ENCODE measurements at regions not wholly inside any gene's neighbourhood (a gene's known extent, or its start where the extent isn't known, plus 50 kb on each side); places are given as distances from the start of the nearest gene placed in this dataset.
"Not testable (repeated sequence)": the region's sequence is repeated elsewhere in the genome, so short reads cannot be mapped to it uniquely, and the experiment has no call there.

DNA sequence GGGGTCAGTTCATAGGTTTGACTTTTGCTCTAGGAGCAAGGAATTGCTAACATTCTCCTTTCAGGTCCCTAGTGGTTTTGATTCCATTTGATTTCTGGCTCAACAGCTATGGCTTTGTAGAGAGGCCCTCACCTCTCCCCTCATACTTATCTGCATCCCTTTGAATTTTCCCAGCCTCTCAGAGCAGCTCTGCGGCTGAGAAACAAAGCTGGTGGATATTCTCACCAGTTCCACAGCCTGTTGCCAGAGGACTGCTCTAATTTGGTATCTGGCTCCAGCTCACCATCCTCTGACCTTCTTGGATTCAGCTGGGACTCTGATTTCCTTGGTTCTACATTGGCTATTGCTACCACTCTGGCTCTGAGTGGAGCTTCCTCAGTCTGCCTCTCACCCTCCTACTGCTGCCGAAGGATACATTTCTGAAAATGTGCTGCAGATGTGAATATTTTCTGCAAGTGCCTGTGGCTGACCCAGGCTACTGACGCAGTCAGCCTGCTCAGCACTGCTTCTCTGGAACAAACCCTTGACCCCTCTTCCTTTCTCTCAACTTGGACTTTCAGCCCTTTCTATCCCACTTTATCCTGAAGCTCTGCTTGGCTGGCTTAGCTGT lies 110.9 kb upstream of the ENPEP start:
- no peak for DNase-seq (ENCODE audit: low read depth in 1 of 2, low spot score in 1 of 2)

DNA sequence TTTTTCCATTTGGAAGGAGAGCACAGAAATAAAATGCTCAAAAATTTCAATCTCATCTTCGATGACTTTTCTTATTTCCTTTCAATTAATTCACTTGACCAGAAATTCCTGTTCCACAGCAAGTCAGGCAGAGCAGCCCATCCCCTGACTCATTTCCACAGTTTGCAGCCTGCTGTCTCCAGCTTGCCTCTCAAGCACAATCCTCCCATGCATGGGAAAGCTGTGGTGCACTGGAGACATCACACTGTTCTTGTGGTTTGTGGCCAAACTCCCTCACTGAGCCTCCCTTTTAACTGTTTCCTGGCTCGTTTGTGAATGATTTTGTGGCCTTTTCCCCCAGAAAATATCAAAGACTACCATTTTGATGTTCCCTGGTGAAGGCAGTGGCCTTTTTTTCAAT lies 114.0 kb upstream of the ENPEP start:
- no peak for DNase-seq (ENCODE audit: low read depth in 1 of 2, low spot score in 1 of 2)

DNA sequence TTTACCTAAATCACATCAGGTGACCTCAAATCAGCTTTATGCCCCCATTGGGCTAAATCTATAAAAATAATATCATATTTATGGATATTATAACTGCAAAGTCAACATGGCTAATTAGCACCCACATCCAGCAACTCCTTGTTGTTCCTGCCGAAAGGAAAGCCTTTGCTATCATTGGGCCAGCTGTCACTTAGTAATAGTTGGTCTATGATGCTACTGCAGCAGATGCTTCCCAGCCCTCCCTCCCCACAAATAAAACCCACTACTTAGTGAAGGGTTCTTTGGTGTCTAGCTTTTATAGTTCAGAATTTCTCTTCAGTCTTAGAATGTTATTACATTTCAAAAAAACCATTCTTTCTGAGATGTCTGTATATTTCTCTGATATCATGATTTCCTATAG lies 116.9 kb upstream of the ENPEP start:
- DNase-seq (ENCODE audit: low read depth in 1 of 2, low spot score in 1 of 2) = no peak

DNA sequence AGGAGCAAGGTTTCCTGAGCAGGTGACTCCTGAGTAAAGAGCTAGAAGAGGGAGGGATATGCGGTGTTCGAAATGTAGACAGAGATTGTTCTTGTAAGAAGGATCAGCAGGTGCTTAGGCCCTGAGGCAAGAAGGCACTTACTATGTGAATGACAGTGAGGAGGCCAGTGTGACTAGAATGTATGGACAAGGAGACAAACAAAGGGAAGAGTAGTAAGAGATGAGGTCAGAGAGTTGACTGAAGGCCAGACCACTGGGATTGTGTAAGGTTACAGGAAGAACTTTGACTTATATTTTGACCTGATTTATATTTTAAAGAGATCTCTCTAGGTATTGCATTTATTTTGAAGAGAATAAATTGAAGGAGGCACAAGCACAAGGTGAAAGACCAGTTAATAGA lies 118.4 kb upstream of the ENPEP start:
- DNase-seq (ENCODE audit: low read depth in 1 of 2, low spot score in 1 of 2) = no peak

DNA sequence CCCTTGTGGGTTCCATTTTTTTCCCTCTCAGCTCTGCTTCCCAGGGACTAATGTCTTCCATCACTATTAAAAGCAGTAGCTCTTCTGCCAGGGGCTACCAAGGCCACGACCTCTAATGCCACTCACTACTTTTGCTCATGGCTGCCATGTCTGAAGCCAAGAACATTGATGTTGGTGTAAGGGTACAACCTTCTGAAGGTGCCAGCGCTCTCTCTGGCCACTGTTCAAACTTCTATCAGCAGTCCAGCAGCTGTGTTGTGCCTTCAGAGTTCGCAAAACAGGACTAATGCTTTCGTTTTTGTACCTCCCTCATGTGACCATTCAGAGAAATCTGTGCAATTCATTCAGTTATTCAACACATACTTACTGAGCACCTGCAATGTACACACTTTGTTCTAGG lies 121.5 kb upstream of the ENPEP start:
- no peak for DNase-seq (ENCODE audit: low read depth in 1 of 2, low spot score in 1 of 2)

DNA sequence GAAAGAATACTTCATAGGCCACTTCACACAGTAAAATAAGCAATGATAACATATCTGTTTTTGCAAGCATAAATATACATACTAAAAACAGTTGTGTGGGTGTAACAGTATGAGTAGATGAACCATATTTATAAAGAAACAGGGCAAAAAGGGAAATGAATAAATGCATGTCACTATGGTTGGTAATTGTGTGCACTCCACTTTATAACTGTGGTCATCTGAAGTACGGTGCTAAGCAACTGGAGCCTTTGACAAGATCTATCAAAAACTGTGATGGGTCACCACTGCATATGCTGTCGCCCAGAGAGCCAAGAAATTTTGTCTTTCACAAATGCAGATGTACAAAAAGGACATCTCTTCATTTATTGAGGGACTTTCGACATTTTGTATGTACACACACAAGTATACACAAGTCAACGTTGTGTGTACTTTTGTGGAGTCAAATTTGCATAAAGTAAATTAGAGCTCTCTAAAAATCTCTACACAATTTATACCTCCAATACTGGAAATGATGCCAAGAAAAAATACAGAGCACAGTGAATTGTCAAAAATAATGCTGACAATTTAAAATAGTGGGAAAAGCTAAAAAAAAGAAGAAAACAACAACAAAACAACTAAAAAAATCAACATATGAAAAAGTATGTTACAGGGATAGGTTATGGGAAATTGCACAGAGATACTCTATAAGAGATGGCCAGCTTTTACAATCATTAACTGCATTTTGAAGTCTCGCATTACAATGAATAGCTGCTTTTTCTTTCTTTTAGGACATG lies 123.1 kb upstream of the ENPEP start:
- no peak for DNase-seq (ENCODE audit: low read depth in 1 of 2, low spot score in 1 of 2)

DNA sequence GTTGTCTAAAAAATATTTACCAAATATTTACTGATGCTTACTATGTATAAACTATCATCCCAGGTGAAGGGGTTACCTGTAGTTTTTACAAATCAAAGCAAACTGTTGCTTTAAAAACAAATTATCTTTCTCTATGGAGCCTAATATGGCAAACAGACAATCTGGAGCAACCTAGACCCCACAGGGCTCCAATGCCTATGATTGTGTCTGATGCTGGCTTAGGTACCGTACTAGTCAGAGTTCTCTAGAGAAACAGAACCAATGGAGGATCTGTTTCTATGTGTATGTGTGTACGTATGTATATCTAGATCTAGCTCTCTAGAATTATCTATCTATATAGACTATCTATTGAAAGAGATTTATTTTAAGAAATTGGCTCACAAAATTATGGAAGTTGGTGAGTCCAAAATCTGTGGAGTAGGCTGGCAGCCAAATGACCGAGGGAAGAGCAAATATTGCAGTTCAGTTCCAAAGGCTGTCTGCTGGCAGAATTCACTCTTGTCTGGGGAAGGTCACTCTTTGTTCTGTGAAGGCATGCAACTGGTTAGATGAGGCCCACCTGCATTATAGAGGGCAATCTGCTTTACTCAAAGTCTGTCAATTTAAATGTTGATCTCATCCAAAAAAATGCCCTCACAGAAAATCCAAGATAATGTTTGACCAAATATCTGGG lies 127.1 kb upstream of the ENPEP start:
- DNase-seq (ENCODE audit: low read depth in 1 of 2, low spot score in 1 of 2) = no peak

DNA sequence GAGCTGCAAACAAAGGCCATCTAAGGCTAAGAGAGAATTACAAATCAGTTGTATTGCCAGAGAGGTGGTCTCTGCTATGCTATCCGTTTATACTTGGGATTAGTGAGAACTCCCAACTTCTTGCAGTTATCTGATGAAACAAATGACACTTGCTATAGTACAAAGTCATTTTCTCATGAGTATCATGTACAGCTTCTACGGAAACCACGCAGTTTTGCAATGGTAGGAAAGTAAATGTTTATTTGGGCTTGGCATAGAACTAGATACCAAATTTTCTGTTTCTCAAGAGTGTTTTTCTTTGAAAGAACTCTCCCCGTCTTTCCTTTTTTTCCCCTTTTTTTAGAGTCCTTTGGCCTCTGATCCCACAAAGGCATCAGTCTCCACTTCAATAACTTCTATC lies 128.2 kb upstream of the ENPEP start:
- no peak for DNase-seq (ENCODE audit: low read depth in 1 of 2, low spot score in 1 of 2)

DNA sequence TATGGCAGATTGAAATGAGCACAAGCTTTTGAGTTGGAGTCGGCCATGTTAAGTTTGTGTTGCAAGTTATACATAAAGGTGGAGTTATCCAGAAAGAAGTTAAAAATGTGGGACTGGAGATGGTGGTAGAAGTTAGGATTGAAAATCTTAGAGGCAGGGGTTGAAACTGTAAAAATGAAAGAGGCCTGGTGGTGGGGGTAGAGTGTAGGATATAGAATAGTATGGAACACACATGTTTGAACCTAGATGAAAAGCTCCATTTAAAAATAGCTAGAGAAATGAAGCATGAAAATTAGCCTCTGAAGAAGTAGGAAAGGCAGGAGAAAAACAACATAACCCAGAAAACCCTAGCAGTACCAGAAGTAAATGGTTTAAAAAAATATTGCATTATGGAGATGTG lies 131.8 kb upstream of the ENPEP start:
- no peak for DNase-seq (ENCODE audit: low read depth in 1 of 2, low spot score in 1 of 2)

DNA sequence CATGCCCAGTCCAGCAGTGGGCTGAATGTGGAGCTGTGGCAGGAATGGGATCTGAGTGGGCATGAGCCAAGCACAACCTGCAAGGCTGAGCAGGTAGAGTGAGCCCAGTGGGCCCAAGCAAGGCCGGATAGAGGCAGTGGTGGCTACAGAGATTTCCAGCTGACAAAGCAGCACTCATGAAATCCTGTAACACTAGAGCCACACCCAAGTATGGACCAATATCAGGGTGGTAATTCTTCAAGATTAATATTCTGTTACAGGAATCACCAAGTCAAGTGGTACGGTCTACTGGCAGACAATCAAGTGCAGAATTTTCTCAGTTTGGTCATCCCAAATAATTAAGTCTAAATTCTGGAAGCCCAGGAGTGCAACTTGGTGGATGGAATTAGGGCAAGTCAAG lies 132.4 kb upstream of the ENPEP start:
- no peak for DNase-seq (ENCODE audit: low read depth in 1 of 2, low spot score in 1 of 2)

DNA sequence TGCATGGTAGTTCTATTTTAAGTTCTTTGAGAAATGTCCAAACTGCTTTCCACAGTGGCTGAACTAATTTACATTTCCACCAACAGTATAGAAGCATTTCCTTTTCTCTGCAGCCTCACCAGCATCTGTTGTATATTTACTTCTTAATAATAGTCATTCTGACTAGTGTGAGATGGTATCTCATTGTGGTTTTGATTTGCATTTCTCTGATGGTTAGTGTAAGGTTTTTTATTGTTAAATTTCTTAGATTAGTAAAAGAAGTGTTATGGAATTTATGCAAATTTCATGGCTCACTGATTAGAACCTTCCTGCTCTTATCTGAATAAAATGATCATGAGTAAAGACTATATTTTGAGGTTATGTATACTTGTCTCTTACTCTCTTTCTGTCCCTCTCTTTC lies 134.8 kb upstream of the ENPEP start:
- DNase-seq (ENCODE audit: low read depth in 1 of 2, low spot score in 1 of 2) = not testable (repeated sequence)

DNA sequence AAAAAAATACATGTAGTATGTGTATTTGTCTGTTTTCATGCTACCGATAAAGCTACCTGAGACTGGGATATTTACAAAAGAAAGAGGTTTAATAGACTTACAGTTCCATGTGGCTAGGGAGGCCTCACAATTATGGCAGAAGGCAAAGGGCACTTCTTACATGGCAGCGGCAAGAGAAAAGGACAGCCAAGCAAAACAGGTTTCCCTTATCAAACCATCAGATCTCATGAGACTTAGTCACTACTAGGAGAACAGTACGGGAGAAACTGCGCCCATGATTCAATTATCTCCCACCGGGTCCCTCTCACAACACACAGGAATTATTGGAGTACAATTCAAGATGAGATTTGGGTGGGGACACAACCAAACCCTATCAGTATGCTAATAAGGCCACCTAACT lies 137.0 kb upstream of the ELOVL6 start:
- no peak for DNase-seq (ENCODE audit: low read depth in 1 of 2, low spot score in 1 of 2)

DNA sequence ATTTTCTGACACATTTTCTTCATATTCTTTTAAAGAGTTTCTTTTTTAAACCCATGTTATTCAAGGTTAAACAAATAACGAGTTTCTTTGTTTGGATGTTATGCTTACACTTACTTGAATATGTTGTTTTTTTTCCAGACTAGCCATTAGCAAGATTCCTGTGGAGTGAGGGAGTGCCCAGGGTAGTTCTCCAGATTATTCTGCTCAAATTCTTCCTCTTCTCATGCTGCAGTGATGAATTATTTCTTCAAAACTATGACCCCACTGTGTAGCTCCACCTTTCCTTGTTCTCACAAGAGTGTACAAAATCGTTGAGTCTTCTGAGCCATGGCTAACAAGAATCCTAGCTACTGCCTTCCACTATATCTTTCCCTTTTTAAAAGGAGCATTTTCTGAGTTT lies 134.1 kb upstream of the ELOVL6 start:
- no peak for DNase-seq (ENCODE audit: low read depth in 1 of 2, low spot score in 1 of 2)

DNA sequence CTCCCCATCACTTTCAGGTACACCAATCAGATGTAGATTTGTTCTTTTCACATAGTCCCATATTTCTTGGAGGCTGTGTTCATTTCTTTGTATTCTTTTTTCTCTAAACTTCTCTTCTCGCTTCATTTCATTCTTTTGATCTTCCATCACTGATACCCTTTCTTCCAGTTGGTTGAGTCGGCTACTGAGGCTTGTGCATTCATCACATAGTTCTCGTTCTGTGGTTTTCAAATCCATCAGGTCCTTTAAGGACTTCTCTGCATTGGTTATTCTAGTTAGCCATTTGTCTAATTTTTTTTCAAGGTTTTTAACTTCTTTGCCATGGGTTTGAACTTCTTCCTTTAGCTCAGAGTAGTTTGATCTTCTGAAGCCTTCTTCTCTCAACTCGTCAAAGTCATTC lies 128.0 kb upstream of the ELOVL6 start:
- not testable (repeated sequence) for DNase-seq (ENCODE audit: low read depth in 1 of 2, low spot score in 1 of 2)

DNA sequence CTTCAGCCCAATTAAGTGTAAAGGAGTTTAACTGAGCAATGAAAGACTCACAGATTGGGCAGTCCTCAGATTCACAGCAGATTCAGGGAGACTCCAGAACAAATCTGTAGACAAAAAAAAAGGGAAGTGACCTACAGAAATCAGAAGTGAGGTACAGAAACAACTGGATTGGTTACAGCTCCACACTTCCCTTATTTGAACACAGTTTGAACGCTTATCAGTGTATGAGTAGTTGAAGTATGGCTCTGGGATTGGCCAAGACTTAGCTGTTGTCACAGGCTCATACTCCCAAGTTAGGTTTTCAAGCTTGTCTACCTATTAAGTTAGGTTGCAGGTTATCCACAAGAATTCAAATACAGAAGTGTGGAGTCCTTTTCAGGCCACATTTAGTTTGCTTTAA lies 112.4 kb upstream of the ELOVL6 start:
- DNase-seq (ENCODE audit: low read depth in 1 of 2, low spot score in 1 of 2) = no peak

DNA sequence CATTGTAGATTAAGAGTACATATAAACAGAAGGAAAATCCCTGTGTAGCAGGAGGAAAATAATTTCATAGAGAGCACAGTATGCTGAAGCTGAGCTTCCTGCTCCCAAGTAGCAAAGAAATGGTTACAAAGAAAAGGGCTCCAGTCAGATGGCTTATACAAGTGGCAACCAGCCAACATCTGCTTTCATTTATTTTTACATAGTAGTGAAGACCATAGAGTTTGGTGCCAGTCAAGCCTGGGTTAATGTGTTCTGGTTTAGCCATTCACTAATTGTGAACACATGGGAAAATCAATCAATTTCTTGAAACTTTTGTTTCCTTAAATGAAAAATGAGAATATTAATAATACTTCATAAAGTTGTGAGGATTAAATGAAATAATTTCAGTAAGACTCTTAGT lies 111.3 kb upstream of the ELOVL6 start:
- no peak for DNase-seq (ENCODE audit: low read depth in 1 of 2, low spot score in 1 of 2)

DNA sequence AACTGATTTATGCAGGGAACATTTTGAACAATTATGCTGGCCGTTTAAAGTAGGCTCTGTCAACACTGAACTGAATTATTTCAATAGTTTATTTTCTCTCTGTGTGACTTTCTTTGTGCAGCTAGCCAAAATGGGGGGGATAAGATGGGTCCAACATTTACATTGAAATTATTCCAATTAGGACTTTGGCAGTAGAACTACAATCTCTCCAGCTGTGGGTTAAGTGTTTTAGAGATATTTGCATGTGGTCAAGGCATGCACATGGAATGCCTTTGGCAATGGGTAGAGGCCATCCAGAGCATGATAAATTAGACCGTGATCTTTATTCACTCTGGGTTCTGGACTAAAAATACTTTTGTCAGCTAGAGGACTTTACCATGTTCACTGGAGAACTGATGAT lies 107.9 kb upstream of the ELOVL6 start:
- no peak for DNase-seq (ENCODE audit: low read depth in 1 of 2, low spot score in 1 of 2)

DNA sequence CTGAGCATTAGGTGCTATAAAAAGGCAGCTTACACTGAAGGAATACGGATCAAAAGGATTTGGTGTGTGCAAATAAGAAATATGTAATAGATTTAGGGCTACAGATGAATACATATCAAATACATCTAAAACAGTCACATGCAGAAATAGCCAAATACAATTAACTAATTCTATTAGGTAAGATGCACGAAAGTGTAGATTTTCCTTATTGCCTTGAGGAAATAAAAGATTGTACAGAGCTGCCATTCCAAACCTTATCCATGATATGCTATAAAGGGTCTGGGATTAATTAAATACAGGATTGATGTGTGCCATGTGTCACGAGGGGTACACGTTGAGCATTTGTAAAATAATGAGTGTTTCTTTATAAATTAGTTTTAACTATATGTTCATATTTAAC lies 107.0 kb upstream of the ELOVL6 start:
- DNase-seq (ENCODE audit: low read depth in 1 of 2, low spot score in 1 of 2) = no peak

DNA sequence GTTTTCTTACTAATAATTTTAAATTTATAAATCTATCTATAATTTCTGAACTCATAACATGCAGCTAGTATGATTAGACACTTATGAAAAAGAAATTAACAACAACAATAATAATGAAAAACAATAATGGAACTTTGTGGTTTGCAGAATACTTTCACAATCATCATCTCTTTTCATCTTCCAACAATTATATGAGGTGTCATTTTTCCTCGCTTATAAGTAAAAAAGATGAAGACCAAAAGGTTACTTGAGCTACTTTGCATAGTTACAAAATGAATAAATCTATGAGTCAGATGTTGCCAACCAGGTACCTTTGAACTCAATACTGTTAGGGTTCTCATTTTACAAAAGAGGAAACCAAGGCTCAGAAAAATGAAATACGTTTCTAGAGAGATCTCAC lies 98.5 kb upstream of the ELOVL6 start:
- no peak for DNase-seq (ENCODE audit: low read depth in 1 of 2, low spot score in 1 of 2)

DNA sequence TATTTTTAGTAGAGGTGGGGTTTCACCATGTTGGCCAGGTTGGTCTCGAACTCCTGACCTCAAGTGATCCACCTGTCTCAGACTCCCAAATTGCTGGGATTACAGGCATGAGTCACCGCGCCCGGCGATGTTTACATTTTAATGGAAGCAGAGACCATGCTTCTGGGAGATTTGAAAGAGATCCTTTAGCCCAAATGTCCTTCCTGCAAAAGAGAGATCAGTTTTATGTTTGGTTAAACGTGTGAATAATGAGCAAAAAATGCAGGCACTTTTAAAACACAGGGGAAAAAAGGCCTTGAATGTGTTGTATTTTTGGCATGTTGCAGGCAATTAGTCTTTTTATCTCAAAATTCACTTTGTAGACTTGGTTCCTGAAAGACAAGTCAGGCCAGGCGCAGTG lies 95.8 kb upstream of the ELOVL6 start:
- DNase-seq (ENCODE audit: low read depth in 1 of 2, low spot score in 1 of 2) = no peak

DNA sequence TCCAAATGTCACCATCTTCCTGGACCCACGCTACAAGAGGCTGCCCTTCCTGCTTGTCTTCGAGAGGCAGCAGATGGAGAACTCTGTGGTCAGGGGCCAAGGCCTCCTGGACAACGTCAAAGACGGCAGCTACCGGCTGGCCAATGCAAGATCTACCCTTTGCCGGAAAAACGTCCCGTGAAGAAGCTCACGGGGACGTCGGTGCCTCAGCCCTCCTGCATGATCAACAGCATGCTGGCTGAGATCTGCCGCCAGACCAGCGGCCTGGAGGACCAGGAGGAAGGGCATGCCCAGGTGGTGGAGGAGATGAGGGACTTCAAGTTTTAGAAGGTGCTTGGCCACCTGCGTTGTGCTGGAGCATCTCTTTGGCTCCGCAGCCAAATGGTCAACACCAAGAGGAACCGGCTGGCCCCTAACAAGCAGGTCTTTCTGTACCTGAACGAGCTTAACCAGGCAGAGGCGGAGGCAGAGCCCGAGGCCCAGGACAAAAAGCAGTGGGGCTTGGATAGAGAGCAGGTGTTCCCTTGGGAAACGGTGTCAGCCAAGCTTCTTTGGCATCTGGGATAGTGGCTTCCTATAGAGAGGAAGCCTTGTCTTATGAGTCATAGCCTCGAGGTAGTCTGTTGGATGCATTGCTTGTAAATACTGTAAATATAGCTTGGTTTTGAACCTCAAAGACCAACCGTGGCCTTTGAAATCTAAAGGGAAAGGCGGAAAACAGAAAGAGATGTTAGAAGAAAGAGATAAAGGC lies 94.8 kb upstream of the ELOVL6 start:
- DNase-seq (ENCODE audit: low read depth in 1 of 2, low spot score in 1 of 2) = no peak

DNA sequence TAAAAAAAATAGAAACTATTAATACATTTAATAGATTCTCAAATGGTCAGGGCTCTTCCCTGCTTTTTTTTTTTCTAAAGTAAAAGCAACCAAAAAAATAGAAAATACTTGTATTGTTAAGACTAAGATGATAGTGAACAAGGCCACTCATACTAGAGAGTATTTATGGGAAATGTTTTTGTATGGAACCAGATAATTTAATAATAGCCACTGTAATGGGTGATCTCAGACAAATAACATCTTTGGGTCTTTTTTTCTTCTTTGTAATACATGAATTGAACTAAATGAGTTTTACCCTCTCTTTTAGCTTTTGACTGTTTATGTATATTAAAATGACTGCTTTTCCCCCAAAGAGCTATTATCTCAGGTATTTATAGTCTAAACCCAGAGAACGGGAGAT lies 92.1 kb upstream of the ELOVL6 start:
- DNase-seq (ENCODE audit: low read depth in 1 of 2, low spot score in 1 of 2) = no peak
